ENCODE measurements at regions not wholly inside any gene's neighbourhood (a gene's known extent, or its start where the extent isn't known, plus 50 kb on each side); places are given as distances from the start of the nearest gene placed in this dataset.

- DNase-seq: no peak
Measured at GRCh38 chr17:79441356-79442160, 169.3 kb downstream of the RBFOX3 start.

DNA sequence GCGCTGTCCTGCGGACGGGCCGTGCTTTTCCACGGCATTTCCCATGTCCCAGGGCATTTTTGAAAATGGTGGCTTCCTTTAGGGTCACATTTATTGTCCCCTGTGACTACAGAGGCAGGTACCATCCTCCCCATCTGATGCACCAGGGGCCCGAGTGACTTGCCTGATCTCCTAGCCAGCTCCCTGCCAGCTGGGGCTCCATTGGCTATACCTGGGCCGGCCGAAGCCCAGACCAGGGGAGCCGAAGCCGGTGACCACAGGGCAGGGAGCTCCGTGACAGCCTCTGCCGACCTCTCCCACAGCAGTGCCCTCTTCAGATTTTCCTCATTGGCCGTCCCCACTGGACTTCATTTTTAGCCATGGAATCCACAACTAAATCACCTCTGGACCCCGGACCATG is 170.6 kb downstream of the RBFOX3 start:
- no peak for DNase-seq

DNA sequence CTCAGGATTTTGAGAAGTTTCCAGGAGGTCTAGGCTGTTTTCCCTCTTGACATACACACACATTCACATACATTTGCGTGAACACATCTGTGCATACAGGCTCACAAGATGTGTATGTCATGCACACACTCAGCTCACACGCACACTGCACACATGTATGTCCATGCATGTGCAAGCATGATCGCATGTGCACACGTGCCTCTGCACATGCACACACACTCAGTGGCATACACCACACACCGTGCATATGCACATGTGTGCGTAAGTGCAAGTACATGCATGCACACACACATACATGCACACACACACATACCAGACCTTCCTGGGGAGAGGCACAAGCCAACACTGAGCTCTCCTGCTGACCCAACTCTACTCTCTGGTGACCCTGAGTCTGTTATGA is 171.4 kb downstream of the RBFOX3 start:
- DNase-seq: no peak

- no peak for DNase-seq
Measured at GRCh38 chr17:79438546-79439334, 172.1 kb downstream of the RBFOX3 start.

GRCh38 chr17:79438058-79438457 is 172.8 kb downstream of the RBFOX3 start:
- DNase-seq: no peak

- DNase-seq: no peak
Measured at GRCh38 chr17:79437081-79437480, 173.8 kb downstream of the RBFOX3 start.

DNA sequence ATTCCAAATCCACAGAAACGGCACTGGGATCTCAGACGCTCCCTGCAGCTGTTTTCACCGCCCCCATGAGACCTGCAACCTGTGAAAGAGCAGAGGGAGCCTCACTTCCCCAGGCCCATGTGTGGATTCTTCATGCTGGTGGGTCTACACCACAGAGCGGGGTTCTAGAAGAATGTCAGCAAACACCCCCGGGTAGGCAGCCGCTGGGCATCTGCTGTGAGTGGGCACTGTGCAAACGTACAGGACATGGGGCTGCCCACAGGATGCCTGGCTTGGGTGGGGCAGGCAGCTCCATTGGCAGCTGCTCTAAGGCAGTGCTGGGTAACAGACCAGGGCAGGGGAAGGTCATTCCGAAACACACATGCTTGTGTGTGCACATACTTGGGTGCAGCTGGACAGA is 174.9 kb downstream of the RBFOX3 start:
- no peak for DNase-seq

DNA sequence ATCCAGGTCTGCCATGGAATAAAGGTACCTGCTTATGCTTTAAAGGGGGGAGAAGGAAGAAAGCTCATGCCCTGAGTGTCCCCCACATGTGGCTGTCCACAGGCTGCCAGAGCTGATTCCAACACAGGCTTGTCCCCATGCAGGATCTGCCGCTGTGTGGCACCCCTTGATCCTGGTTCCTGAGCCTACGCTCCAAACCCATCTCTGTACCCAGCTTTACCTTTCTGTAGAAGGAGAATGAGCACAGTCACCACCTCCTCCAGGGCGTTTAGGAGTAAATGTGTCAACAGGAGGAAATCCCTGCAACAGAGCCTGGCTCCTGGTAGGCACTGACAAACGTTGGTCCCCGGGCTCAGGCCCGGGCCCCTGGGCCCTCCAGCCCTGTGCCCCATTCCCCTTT is 175.6 kb downstream of the RBFOX3 start:
- DNase-seq: no peak

DNA sequence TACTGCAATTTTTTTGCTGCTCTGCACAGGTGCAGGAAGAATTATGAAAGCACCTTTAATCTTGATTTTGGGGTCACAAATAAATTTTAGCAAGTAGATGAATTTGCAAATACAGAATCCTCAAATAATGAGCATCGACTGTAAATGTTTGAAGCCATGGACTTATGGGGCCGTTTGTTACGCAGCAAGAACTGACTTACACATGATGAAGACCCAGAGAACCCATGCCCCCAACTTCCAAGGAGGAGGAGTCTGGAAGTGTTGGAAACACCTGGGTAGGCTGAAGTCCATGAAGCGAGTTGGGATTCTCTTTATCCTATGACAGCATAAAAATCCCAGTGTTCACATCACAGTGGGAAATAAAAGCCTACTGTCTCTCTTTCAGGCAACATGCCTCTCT is 176.6 kb downstream of the RBFOX3 start:
- no peak for DNase-seq

DNA sequence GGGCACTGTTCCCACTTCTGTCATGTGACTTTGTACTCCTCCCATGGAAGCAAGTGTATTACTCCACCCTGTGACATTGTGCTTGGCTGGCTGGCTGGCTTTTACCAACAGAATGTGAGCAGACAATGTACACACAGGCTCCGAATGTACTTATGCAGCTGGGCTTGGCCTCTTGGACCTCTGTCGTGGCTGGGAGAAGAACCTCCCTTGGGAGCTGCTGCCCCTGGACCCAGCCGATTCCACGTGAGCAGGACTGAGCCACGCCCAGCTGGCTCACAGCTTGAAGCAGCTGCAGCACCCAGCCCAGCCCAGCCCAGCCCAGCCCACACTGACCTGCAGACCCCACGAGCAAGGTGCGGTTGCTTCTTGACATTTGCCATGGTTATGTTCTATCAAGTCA is 177.5 kb downstream of the RBFOX3 start:
- DNase-seq: no peak

- DNase-seq: no peak
Measured at GRCh38 chr17:79431175-79431574, 179.7 kb downstream of the RBFOX3 start.

GRCh38 chr17:79429864-79430494 is 180.9 kb downstream of the RBFOX3 start:
- no peak for DNase-seq

DNA sequence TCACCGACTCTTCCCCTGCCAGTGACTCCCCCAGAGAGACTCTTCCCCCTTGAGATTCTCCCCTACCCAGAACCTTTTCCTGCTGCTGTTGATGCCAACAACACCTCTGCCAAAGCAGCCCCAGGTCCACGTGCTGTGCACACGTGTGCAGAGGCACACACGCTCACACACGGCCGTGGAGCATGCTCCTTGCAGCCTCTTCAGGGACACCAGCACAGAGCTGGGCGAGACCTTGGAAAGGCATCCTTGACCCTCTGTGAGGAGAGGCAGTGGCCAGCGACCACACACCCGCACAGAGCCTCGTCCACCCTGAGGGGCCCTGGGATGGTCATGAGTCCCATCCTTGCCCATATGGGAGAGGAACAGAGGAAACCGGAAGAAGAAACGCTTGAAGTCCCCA is 181.9 kb downstream of the RBFOX3 start:
- DNase-seq: no peak

DNA sequence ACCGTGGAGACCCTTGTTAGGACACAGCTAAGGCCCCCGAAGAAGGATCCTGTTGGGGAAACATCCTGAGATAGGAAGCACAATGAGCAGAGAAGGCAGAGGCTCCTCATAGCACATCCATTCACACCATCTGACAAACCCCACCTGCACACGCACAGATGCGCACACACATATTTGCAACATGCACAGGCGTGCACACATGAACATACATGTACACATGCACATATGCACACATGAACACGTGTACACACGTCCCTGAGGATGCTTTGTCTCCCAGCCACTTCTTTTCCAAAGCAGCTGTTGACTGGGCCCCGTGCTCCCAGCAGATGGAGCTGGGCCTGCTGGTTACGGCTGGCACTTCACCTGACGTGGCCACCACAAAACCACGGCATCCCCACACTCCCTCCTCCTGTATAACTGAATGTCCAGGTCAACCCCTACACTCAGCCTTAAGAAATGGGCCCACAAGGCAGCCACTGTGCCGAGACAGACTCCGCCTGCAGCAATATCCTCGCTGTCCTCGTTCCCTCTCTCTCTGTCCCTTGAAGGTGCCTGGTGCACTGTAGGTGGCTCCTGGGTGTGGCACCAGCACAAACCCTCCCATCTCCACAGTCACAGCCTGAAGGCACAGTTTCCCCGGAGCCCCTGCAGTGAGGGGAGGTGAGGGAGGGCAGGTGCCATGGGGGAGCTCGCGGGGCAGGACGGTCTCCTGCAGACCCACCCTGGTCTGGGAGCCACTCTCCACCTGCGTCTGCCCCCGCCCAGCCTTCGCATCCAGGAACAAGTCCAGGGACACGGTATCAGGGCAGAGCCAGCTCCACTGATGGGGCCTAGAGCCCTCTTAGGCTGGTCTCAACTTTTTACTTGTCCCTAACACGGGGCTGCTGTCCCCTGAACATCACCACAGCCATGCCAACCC is 183.0 kb downstream of the RBFOX3 start:
- DNase-seq: no peak

GRCh38 chr17:79425686-79426085 is 185.2 kb downstream of the RBFOX3 start:
- DNase-seq: no peak

DNA sequence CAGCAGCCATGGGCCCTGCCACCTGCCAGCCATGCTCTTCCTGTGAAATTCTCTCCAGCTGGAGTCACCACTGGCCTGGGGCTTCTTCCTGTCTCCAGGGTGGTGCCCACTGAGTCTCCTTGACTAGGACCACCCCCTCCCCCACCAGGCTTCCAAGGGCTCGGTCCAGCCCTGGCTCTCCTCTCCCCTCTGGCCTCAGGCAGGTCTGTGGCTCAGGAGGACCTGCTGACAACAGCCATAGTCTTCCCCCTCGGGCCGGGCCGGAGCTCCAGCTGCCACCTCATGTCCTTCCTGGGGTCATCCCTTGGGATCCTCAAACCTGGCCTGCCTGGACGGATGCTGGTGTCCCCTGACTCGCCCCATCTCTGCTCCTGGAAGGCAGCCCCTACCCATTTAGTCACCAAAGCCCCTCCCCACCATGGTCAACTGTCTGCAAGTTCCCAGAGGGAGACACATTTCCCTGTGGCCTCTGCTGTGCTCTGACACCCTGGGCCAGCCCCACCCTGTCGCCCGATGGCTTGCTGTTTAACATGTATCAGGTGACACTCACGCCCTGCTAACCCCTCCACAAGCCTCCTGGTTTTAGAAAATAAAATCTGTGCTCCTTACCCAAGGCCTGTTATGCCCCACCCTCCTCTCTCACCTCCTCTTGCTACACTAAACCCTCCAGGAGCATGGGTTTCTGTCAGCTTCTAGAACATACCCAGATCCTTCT is 186.2 kb downstream of the RBFOX3 start:
- DNase-seq: no peak

DNA sequence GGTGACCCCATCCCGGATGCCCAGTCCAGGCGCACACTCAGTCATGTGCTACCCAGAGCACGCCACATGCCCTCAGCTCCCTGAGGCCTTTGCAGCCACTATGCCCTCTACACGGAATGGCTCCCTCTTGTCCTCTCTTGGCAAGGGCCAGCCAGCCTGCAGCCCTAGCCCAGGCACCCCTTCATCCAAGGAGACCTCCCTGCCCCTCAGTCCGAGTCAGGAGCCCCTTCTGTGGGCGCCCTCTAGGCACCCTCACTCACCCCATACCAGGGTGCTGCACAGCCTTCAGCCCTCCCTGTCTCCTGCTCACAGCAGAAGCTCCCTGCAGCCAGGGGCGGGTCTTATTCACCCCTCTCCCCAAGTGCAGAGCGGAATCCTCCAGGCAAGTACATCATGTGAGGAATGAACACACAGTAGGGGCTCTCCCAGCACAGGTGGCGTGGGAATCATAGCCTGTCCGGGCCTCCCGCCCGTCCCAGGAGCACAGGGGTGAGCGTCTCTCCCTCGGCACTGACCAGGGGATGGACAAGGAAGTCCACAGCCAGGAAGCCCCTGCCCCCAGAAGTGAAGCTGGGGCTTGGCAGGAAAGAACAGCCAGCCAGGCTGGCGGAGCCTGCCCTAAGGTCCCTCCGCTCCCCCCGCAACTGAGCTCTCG is 186.9 kb downstream of the RBFOX3 start:
- DNase-seq: no peak

DNA sequence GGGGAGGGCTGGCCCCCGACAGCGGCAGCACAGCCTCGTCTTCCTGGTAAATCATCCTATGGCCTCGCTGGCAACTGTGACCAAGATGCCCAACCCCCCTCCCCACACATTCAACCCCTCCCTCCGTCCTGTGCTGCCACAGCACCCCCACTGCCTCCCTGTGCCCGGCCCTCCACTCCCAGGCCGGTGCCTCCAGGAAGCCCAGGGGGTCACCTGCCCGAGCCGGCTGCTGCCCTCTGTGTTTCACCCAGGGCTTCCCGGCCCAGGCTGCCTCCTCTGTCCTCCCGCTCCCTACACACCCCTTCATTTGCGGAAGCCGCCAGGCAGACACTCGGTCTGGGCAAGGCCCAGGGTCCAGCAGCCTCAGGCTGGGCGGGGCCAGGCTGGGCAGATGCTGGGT is 188.6 kb downstream of the RBFOX3 start:
- no peak for DNase-seq

DNA sequence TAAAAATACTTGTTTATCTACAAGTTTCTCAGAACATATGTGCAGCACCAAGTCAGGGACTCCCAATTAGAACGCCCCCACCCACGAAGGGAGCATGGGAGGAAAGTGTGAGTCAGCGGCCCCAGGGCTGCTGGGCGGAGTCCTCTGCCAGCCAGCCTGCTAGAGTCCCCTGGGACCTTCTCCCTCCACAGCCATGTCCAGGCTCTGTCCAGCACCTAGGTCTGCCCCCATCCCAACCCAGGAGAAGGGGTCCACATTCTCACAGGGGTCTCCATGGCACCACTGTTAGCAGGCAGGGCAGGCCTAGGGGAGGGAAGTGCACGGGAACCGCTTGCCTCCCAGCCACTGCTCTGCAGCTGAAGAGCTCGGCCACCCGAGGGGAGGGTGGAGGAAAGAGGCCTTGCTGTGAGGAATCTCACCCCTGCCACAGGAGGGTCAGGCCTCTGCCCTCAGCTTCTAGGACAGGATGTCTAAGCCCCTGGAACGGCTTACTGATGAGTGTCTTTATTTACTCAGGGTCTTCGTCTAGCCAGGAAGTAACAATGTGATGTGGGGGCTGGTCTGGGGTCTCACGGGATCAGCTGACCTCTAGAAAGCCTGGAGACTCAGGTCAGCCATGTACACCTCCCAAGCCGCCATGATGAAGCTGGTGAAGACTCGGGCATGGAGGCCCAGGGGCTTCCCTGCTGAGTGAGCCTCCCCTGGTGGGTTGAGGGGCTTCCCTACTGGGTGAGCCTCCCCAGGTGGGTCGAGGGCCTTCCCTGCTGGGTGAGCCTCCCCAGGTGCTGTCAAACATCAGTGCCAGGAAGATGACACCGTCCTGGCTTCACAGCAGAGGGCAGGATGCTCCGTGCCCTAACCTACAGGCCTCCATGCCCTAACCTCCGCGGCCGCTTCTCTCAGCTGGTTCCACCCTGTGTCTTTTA is 190.3 kb downstream of the RBFOX3 start:
- peak in 1 of 2 experiments; percentile 34 for DNase-seq

DNA sequence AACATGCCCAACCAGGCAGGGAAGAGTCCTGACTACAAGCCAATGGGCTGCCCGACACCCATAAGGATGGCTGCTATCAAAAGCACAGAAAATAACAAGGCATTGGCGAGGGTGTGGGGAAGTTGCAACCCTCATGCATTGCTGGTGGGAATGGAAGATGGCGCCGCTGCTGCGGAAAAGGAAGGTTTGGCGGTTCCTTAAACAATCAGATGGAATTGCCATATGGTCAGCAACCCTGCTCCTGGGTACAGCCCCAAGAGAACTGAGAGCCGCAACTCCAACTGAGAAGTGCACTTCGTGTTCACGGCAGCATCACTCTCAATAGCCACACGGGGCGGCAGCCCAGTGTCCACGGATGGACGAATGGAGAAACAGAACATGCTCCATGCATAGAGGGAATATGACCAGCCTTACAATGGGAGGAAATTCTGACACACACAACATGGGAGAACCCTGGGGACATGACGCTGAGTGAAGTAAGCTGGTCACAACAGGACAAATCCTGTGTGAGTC is 193.3 kb downstream of the RBFOX3 start:
- no peak for DNase-seq
